Stomach (tissue), 8 donors: ENCODE measurements at regions not wholly inside any gene's neighbourhood (a gene's known extent, or its start where the extent isn't known, plus 50 kb on each side); places are given as distances from the start of the nearest gene placed in this dataset.

Experiments
- DNase-seq, 2 donors: peaks; one replicate each; pipeline versions ENCODE4 v3.0.0 to v3.0.0-alpha.2; 2013 to 2019
- H3K27ac ChIP-seq, 5 donors: fragments of 200-600 bp in 4 of 5; sonication (generic) in 4 of 5; one replicate each; pipeline ENCODE4 v1.5.1; 2013 to 2019; ENCODE audit warnings: mild to moderate bottlenecking in 1 of 5, moderate library complexity in 1 of 5
- H3K27me3 ChIP-seq, 3 donors: fragments of 200-600 bp; sonication (generic); one replicate each; pipeline ENCODE4 v1.5.1; 2017 to 2019; ENCODE audit warnings: mixed run types in 1 of 3
- H3K36me3 ChIP-seq, 4 donors: fragments of 200-600 bp; sonication (generic); 1 replicate in 3 of 4; 2 replicates in 1 of 4; pipeline ENCODE4 v1.5.1; 2016 to 2019
- H3K4me1 ChIP-seq, 4 donors: fragments of 200-600 bp; sonication (generic); one replicate each; pipeline ENCODE4 v1.5.1; 2016 to 2019
- H3K4me3 ChIP-seq, 4 donors: fragments of 200-600 bp; sonication (generic) in 3 of 4; one replicate each; pipeline ENCODE4 v1.5.1; 2016 to 2019; ENCODE audit warnings: mild to moderate bottlenecking in 1 of 4
- H3K9me3 ChIP-seq, 4 donors: fragments of 200-600 bp; sonication (generic); one replicate each; pipeline ENCODE4 v1.5.1; 2016 to 2019
- EP300 ChIP-seq: sonication (generic); formaldehyde crosslinking; IDR thresholded peaks from one replicate; pipeline ENCODE4 v1.6.1; 2017; ENCODE audit warnings: antibody characterized with exemption
- POLR2A ChIP-seq, 4 donors: fragments of 450-650 bp; IDR thresholded peaks; one replicate each; pipeline ENCODE4 v1.6.1; 2016; ENCODE audit warnings: antibody characterized with exemption in 4 of 4, control low read depth in 2 of 4, mild to moderate bottlenecking in 1 of 4, moderate library complexity in 1 of 4
- POLR2AphosphoS5 ChIP-seq, 3 donors: sonication (generic); formaldehyde crosslinking; IDR thresholded peaks; one replicate each; pipeline ENCODE4 v1.6.1; 2016; ENCODE audit warnings: antibody characterized with exemption in 3 of 3
- WGBS, 5 donors: extraction: QIAGEN DNeasy Blood & Tissue Kit in 3 of 5; methylation state at CpG; one replicate each; pipeline versions ENCODE4 v1.1.5 to v1.1.7; 2013 to 2018; 5-methylcytosine and 5-hydroxymethylcytosine counted together
- intact Hi-C: fragments of 100-400 bp; cut with DNase I; formaldehyde crosslinking; loops from one replicate; pipeline ENCODE4 v1.15.1; 2023; ENCODE audit warnings: low total_unique reads
- TF ChIP-seq, protein P1 (sequence below), 7 experiments: fragments of 450-650 bp in 4 of 7; fragments of 200-600 bp in 3 of 7; sonication (generic) in 3 of 7; IDR thresholded peaks; one replicate each; pipeline ENCODE4 v1.5.1; 2016 to 2019; ENCODE audit warnings: antibody characterized with exemption in 7 of 7, control low read depth in 2 of 7, mild to moderate bottlenecking in 1 of 7
- donor health status: healthy with polysubstance abuse.
- donor health status: Bipolar disorder and iron deficiency.
- donor health status: healthy.

DNA sequence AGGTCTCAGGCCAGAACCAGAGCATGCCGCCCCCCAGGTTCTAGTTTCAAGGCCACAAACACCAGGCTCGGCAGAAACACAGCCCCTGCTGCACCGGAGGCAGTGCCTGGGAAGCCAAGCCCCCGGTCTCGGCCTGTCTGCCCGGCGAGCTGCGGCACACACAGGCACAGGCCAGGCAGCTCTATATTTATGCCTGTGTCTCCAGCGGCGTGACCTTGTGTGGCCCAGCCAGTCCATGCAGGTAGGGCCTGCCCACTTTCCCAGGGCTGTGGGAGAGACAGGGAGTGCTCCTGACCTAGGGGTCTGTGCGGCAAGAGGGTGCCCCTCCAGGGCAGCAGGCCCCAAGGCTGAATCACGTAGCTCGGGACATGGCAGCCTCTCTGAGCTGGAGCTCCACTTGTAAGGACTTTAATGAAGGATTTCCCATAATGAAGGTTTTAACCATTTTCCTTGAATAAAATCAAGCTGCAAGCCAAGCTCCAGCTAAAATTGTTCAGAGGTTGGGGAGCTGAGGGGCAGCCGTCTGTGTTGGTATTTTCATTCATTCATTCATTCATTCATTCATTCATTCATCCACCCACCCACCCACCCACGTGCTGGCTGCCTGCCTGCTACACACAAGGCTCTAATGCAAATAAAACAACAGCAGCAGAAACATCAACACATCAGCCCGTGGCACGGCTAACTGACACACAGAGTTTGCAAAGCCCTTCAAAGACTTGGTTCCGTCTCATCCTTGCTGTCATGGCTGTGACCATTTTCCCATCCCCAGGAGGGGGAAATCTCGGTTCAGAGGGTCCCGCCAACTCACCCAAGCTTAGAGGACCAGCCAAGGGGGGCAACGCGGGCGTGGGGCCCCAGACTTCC is 92.0 kb downstream of the RFLNA start:
- DNase-seq = peak in 1 of 2 donors; percentile 32
- Histone ChIP-seq H3K4me3 (peak overlapping the region; percentile 45 to 53 (median 51)), H3K36me3 (peaks cover 26 to 44% (median 34%) of the 10 kb centered on the region in 4 donors)

DNA sequence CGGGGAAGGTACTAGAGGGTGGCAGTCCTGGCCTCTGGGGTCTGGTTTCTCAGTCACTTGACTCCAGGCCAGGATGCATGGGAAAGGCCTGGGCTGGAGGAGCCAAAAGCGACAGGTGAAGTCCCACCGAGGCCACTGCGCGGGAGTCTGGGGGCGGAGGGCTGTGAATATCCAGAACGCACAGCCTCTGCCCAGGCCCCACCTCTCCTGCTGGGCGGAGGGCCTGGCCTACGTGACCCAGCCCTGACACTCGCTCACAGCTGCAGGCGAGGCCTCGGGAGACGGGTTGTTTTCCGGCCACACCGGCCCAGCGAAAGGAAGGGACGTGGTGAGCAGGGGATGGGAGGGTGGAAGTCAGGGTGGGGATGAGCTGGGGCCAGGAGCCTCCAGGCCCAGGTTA is 91.2 kb downstream of the RFLNA start:
- DNase-seq = peak in 1 of 2 donors; percentile 35
- Histone ChIP-seq H3K4me1 (peaks cover 58 to 97% (median 85%) of the 10 kb centered on the region in 4 donors), H3K27ac (peak overlapping the region in 4 of 5 donors; percentile 90 to 95 (median 95)), H3K27me3 (no peaks in the 10 kb centered on the region), H3K36me3 (peaks cover 26 to 42% (median 34%) of the 10 kb centered on the region in 4 donors), H3K4me3 (peak overlapping the region in 1 of 4 donors; percentile 50), H3K9me3 (no peaks in the 10 kb centered on the region)
- TF ChIP-seq POLR2A (IDR thresholded peaks at IDR 0.05) (no peak), POLR2AphosphoS5 (IDR thresholded peaks at IDR 0.05) (peak in 1 of 3 donors; percentile 20), EP300 (no peak)
- TF ChIP-seq, protein P1, sequence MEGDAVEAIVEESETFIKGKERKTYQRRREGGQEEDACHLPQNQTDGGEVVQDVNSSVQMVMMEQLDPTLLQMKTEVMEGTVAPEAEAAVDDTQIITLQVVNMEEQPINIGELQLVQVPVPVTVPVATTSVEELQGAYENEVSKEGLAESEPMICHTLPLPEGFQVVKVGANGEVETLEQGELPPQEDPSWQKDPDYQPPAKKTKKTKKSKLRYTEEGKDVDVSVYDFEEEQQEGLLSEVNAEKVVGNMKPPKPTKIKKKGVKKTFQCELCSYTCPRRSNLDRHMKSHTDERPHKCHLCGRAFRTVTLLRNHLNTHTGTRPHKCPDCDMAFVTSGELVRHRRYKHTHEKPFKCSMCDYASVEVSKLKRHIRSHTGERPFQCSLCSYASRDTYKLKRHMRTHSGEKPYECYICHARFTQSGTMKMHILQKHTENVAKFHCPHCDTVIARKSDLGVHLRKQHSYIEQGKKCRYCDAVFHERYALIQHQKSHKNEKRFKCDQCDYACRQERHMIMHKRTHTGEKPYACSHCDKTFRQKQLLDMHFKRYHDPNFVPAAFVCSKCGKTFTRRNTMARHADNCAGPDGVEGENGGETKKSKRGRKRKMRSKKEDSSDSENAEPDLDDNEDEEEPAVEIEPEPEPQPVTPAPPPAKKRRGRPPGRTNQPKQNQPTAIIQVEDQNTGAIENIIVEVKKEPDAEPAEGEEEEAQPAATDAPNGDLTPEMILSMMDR (IDR thresholded peaks at IDR 0.05) = no peak
- 35 to 71% (median 46%) methylated on average over 16 to 17 of the region's 17 CpGs for WGBS, 5 donors
- intact Hi-C loops = no loop called here

More for the DNA sequence above, 92.0 kb downstream of the RFLNA start:
- intact Hi-C loops = no loop called here
- Histone ChIP-seq H3K4me1 (peaks cover 58 to 97% (median 85%) of the 10 kb centered on the region in 4 donors), H3K27ac (peak overlapping the region; percentile 90 to 95 (median 95)), H3K9me3 (no peaks in the 10 kb centered on the region), H3K27me3 (no peaks in the 10 kb centered on the region)
- 30 to 54% (median 44%) methylated on average over 20 to 23 of the region's 23 CpGs for WGBS, 5 donors
- TF ChIP-seq EP300 (no peak), POLR2A (IDR thresholded peaks at IDR 0.05) (no peak), POLR2AphosphoS5 (IDR thresholded peaks at IDR 0.05) (no peak)
- TF ChIP-seq, protein P1 (IDR thresholded peaks at IDR 0.05) = no peak

DNA sequence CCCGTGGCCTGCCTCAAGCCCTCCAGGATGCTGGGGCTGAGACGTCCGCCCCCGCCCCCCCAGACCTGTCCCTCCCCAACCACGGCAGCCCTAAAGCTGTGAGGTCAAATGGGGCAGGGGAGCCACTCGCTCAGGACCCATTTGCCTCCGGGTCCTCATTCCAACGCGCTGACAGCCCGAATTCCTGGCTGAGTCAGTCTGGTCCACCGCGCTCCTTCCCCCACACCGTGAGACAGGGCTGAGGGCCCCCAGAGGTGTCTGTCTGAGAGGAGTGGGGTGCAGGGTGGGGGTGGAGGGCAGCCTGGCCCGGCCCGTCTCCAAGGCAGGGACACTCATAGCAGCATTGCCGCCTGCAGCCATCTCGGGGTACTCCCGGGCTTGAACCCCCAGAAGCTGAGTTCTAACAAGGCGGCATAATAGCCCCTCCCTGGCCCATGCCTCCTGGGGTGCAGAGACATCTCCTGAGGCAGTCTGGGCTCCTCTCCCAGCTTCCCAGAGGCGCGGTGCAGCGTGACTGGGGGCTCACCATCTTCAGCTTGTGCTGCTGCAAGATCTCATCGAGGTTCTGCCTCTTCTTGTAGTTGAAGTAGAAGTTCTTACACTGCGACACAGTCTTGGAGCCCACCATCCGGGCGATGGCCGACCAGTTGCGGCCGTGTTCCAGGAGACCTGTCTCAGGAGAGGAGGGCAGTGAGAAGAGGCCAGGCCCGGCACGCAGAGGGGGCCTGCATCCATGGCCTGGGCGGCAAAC is 90.5 kb downstream of the RFLNA start:
- H3K4me1 ChIP-seq = peaks cover 58 to 97% (median 85%) of the 10 kb centered on the region in 4 donors
- H3K27me3 ChIP-seq = no peaks in the 10 kb centered on the region
- peaks cover 26 to 42% (median 34%) of the 10 kb centered on the region in 4 donors for H3K36me3 ChIP-seq
- no peak overlapping the region for H3K4me3 ChIP-seq
- intact Hi-C loops = no loop called here
- H3K9me3 ChIP-seq = no peaks in the 10 kb centered on the region
- TF ChIP-seq POLR2AphosphoS5 (IDR thresholded peaks at IDR 0.05) (no peak), EP300 (no peak), POLR2A (IDR thresholded peaks at IDR 0.05) (no peak)
- TF ChIP-seq, protein P1 (IDR thresholded peaks at IDR 0.05) = no peak
- DNase-seq = no peak
- H3K27ac ChIP-seq = peak overlapping the region in 4 of 5 donors; percentile 90 to 95 (median 95)
- WGBS, 5 donors = 85 to 93% (median 89%) methylated on average over 24 to 32 of the region's 32 CpGs

DNA sequence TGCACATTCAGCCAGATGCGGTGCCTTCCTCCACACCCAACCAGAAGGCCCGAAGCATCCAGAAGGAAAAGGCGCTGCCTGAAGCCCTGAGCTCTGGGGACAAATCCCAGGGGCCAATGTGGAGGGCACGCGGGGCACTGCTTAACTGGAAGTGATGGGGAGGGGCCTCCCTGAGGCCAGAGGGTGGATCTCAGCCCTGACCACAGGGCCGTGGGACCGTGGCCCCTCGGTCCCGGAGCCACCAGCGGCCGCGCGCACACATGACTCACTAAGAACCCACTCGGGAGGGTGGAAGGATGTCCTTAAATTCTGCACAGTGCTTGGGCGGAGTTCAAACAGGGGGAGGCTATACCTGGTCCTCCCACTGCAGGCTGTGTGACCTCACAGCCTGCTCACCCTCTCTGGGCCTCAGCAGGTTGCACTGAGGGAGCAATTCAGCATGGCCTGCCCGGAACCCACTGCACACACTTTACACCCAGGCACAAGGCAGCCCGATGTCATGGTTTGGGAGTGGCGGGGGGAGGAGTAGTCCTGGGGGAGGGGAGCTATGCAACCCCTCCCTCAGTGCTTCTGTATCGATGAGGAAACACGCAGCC is 89.5 kb downstream of the RFLNA start:
- TF ChIP-seq POLR2A (IDR thresholded peaks at IDR 0.05) (no peak), EP300 (no peak)
- TF ChIP-seq, protein P1 (IDR thresholded peaks at IDR 0.05) = no peak
- Histone ChIP-seq H3K27ac (peak overlapping the region in 4 of 5 donors; percentile 25 to 95 (median 62)), H3K4me1 (peaks cover 57 to 97% (median 85%) of the 10 kb centered on the region in 4 donors), H3K36me3 (peaks cover 26 to 45% (median 40%) of the 10 kb centered on the region in 4 donors), H3K9me3 (no peaks in the 10 kb centered on the region), H3K27me3 (no peaks in the 10 kb centered on the region), H3K4me3 (no peak overlapping the region)
- WGBS, 5 donors = 87 to 95% (median 89%) methylated on average over 17 to 20 of the region's 20 CpGs
- intact Hi-C loops = no loop called here
- no peak for DNase-seq
